Urothelium cell line (cell line): ENCODE measurements at regions not wholly inside any gene's neighbourhood (a gene's known extent, or its start where the extent isn't known, plus 50 kb on each side); places are given as distances from the start of the nearest gene placed in this dataset.
"Not testable (repeated sequence)": the region's sequence is repeated elsewhere in the genome, so short reads cannot be mapped to it uniquely, and the experiment has no call there.

ENCODE experiments used
- DNase-seq: peaks from one replicate; pipeline ENCODE4 v3.0.0; 2011; ENCODE audit warnings: low spot score, mixed read lengths
- FAIRE-seq: peaks from 2 replicates; lab custom pipeline; 2011; peaks lifted over from hg19 to GRCh38; lab: Jason Lieb, UNC

- FAIRE-seq (no peak), DNase-seq (no peak)
Measured at GRCh38 chr6:168867247-168868102, 386.2 kb downstream of the THBS2 start.

GRCh38 chr6:168866534-168866933 lies 387.1 kb downstream of the THBS2 start:
- FAIRE-seq (no peak), DNase-seq (no peak)

- DNase-seq (no peak), FAIRE-seq (no peak)
Measured at GRCh38 chr6:168865522-168865921, 388.1 kb downstream of the THBS2 start.

- no peak for FAIRE-seq
- no peak for DNase-seq
Measured at GRCh38 chr6:168864541-168865460, 388.8 kb downstream of the THBS2 start.

- no peak for FAIRE-seq
- no peak for DNase-seq
Measured at GRCh38 chr6:168863467-168863866, 390.2 kb downstream of the THBS2 start.

GRCh38 chr6:168862346-168862980 lies 391.2 kb downstream of the THBS2 start:
- FAIRE-seq: no peak
- DNase-seq: no peak

GRCh38 chr6:168860987-168861386 lies 392.7 kb downstream of the THBS2 start:
- peak; percentile 30 for DNase-seq
- no peak for FAIRE-seq

GRCh38 chr6:168860341-168860740 lies 393.3 kb downstream of the THBS2 start:
- DNase-seq (no peak), FAIRE-seq (no peak)

GRCh38 chr6:168858926-168859325 lies 394.7 kb downstream of the THBS2 start:
- DNase-seq: no peak
- no peak for FAIRE-seq

GRCh38 chr6:168856914-168857313 lies 396.7 kb downstream of the THBS2 start:
- FAIRE-seq (no peak), DNase-seq (no peak)

- DNase-seq: no peak
- no peak for FAIRE-seq
Measured at GRCh38 chr6:168852376-168852884, 401.2 kb downstream of the THBS2 start.

- no peak for FAIRE-seq
- DNase-seq: no peak
Measured at GRCh38 chr6:168851460-168852375, 401.9 kb downstream of the THBS2 start.

GRCh38 chr6:168850027-168850736 lies 403.5 kb downstream of the THBS2 start:
- not testable (repeated sequence) for DNase-seq, FAIRE-seq

GRCh38 chr6:168849459-168849858 lies 404.2 kb downstream of the THBS2 start:
- FAIRE-seq: no peak
- no peak for DNase-seq

GRCh38 chr6:168848797-168849196 lies 404.8 kb downstream of the THBS2 start:
- FAIRE-seq (no peak), DNase-seq (no peak)

- FAIRE-seq (no peak), DNase-seq (no peak)
Measured at GRCh38 chr6:168844821-168845609, 404.0 kb downstream of the SMOC2 start.

- FAIRE-seq: peak; percentile 89
Measured at GRCh38 chr6:168842632-168843212, 401.7 kb downstream of the SMOC2 start.

GRCh38 chr6:168841609-168842278 lies 400.8 kb downstream of the SMOC2 start:
- FAIRE-seq (no peak), DNase-seq (no peak)

More at GRCh38 chr6:168842632-168843212, 401.7 kb downstream of the SMOC2 start:
- DNase-seq: not testable (repeated sequence)
